Endothelial cell of umbilical vein (primary cell): ENCODE measurements at regions not wholly inside any gene's neighbourhood (a gene's known extent, or its start where the extent isn't known, plus 50 kb on each side); places are given as distances from the start of the nearest gene placed in this dataset.

Source experiments
- BruUV-seq: library from RNA; stranded (reverse); fragments of 400-500 nt; replicated peaks from 2 replicates; lab custom pipeline; 2021; lab: Mats Ljungman, UMichigan
- CTCF ChIA-PET: fragments of 300-600, 350-600 bp; sonication (Branson Sonifier 250); formaldehyde crosslinking; loops from one replicate; lab custom pipeline; 2021; ENCODE audit warnings: antibody characterized with exemption, inconsistent platforms; lab: Charles Lee
- POLR2A ChIA-PET: fragments of 300-600, 350-600 bp; sonication (Branson Sonifier 250); formaldehyde crosslinking; loops from one replicate; lab custom pipeline; 2021; ENCODE audit warnings: antibody characterized with exemption, inconsistent platforms; lab: Charles Lee
- DNase-seq: peaks from one replicate; pipeline ENCODE4 v3.0.0-alpha.2; 2011; ENCODE audit warnings: low read depth, low spot score
- FAIRE-seq: peaks from 2 replicates; lab custom pipeline; 2011; peaks lifted over from hg19 to GRCh38; lab: Jason Lieb, UNC
- H2AFZ ChIP-seq: 2 replicates; pipeline ENCODE4 v1.6.0; 2012; ENCODE audit warnings: low read depth, low read length, control low read depth, inconsistent platforms
- H3K27ac ChIP-seq: 2 replicates; pipeline ENCODE4 v1.5.1; 2011; ENCODE audit warnings: low read depth, mild to moderate bottlenecking, control low read depth, low read length, moderate library complexity; ENCODE audit not compliant: insufficient read depth
- H3K27me3 ChIP-seq, 2 experiments: 2 replicates each; pipeline versions ENCODE4 v1.6.0 to v1.6.1; 2011; ENCODE audit warnings: low read length in 2 of 2, mixed read lengths in 1 of 2; ENCODE audit not compliant: control insufficient read depth in 2 of 2, insufficient read depth in 2 of 2
- H3K36me3 ChIP-seq, 2 experiments: 2 replicates in 1 of 2; 3 replicates in 1 of 2; pipeline ENCODE4 v1.5.1; 2011; ENCODE audit warnings: low read length in 2 of 2, mild to moderate bottlenecking in 1 of 2, moderate library complexity in 1 of 2; ENCODE audit not compliant: control insufficient read depth in 2 of 2, insufficient read depth in 2 of 2; ENCODE audit errors: extremely low read depth in 1 of 2
- H3K4me1 ChIP-seq: 3 replicates; pipeline ENCODE4 v1.5.1; 2011; ENCODE audit warnings: mild to moderate bottlenecking, low read length; ENCODE audit not compliant: control insufficient read depth, insufficient read depth; ENCODE audit errors: extremely low read depth
- H3K4me2 ChIP-seq: 2 replicates; pipeline ENCODE4 v1.6.1; 2011; ENCODE audit warnings: low read length, control low read depth, mixed read lengths; ENCODE audit not compliant: insufficient read depth
- H3K4me3 ChIP-seq, 3 experiments: fragments of 200-600 bp in 1 of 3; sonication (generic), shearing (Covaris generic) in 1 of 3; replicated peaks in 1 of 3; 2 replicates each; pipeline ENCODE4 v1.5.1; 2011 to 2016; ENCODE audit warnings: control low read depth in 3 of 3, low read length in 3 of 3, mild to moderate bottlenecking in 2 of 3, inconsistent platforms in 1 of 3, low read depth in 1 of 3, moderate library complexity in 1 of 3; ENCODE audit not compliant: insufficient read depth in 1 of 3
- H3K79me2 ChIP-seq: 2 replicates; pipeline ENCODE4 v1.6.0; 2012; ENCODE audit warnings: low read length, inconsistent platforms; ENCODE audit not compliant: control insufficient read depth, insufficient read depth
- H3K9ac ChIP-seq: replicated peaks from 2 replicates; pipeline ENCODE3; 2011; ENCODE audit warnings: low read length, control low read depth; ENCODE audit not compliant: insufficient read depth; ENCODE audit errors: extremely low read depth
- H3K9me1 ChIP-seq: replicated peaks from 3 replicates; pipeline ENCODE4 v1.6.0; 2011; ENCODE audit warnings: mild to moderate bottlenecking, low read length; ENCODE audit not compliant: control insufficient read depth, insufficient read depth; ENCODE audit errors: extremely low read depth
- H3K9me3 ChIP-seq: replicated peaks from 2 replicates; pipeline ENCODE4 v1.5.1; 2012; ENCODE audit warnings: low read length, inconsistent platforms; ENCODE audit not compliant: control insufficient read depth, insufficient read depth
- H4K20me1 ChIP-seq: replicated peaks from 2 replicates; pipeline ENCODE3; 2011; ENCODE audit warnings: mild to moderate bottlenecking, low read length; ENCODE audit not compliant: control insufficient read depth, insufficient read depth; ENCODE audit errors: extremely low read depth
- EZH2 ChIP-seq: IDR thresholded peaks from 2 replicates; pipeline ENCODE4 v1.6.1; 2012; ENCODE audit warnings: borderline replicate concordance, low read depth, mild to moderate bottlenecking, moderate library complexity, low read length, inconsistent platforms; ENCODE audit not compliant: severe bottlenecking
- GATA2 ChIP-seq: IDR thresholded peaks from 2 replicates; pipeline ENCODE4 v1.7.0; 2011; ENCODE audit warnings: low read depth, mild to moderate bottlenecking, moderate library complexity, mixed read lengths, low read length; ENCODE audit not compliant: insufficient read length, insufficient read depth
- dilution Hi-C: fragments of 300-500 bp; cut with MboI; formaldehyde crosslinking; loops from one replicate; pipeline ENCODE4 v1.15.0; 2019; ENCODE audit warnings: low sequenced_read_pairs; ENCODE audit not compliant: extremely low pct_ligation_motif_present
- intact Hi-C: fragments of 100-400 bp; cut with micrococcal nuclease; formaldehyde crosslinking; loops from one replicate; pipeline ENCODE4 v1.10.0; 2022

GRCh38 chr18:44374966-44375365 is 305.7 kb upstream of the SETBP1 start:
- Histone ChIP-seq H3K4me2 (no peak overlapping the region), H3K36me3 (no peaks in the 10 kb centered on the region), H3K4me1 (no peaks in the 10 kb centered on the region), H4K20me1 (no peaks in the 10 kb centered on the region), H3K9ac (no peak overlapping the region), H2AFZ (no peak overlapping the region), H3K27me3 (no peaks in the 10 kb centered on the region), H3K4me3 (no peak overlapping the region), H3K79me2 (no peaks in the 10 kb centered on the region), H3K9me3 (no peaks in the 10 kb centered on the region), H3K9me1 (no peaks in the 10 kb centered on the region), H3K27ac (no peak overlapping the region)
- intact Hi-C loops, result no loop called here
- dilution Hi-C loops, result no loop called here
- DNase-seq (no peak), FAIRE-seq (no peak)
- CTCF ChIA-PET, result no interaction called here
- no peak for TF ChIP-seq GATA2
- POLR2A ChIA-PET, result no interaction called here
- BruUV-seq, result no TSS peak

DNA sequence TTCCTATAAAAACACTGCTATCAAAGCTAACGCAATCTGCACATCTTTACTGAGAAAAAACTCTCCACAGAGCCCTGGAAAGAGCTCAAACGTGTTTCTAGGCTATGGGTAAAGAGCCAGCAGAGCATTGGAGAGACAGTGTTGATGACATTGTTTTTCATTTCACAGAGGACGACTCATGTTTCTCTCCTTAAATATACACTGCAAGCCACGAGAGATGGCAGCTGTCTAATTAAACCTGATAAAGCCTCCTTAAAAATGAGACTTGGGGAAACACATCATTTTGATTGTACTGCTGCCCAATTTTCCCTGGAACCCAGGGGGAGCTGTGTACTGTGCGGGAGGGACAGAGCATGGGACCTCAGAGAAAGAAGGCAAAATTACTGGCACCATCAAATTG is 294.3 kb upstream of the SETBP1 start:
- Histone ChIP-seq H4K20me1 (no peaks in the 10 kb centered on the region), H3K27me3 (no peaks in the 10 kb centered on the region), H3K36me3 (no peaks in the 10 kb centered on the region), H3K27ac (no peak overlapping the region), H3K9me3 (no peaks in the 10 kb centered on the region), H2AFZ (no peak overlapping the region), H3K4me2 (no peak overlapping the region), H3K9ac (no peak overlapping the region), H3K9me1 (no peaks in the 10 kb centered on the region), H3K4me3 (no peak overlapping the region), H3K4me1 (no peaks in the 10 kb centered on the region), H3K79me2 (no peaks in the 10 kb centered on the region)
- TF ChIP-seq GATA2, result no peak
- TF ChIP-seq EZH2, result no peak
- CTCF ChIA-PET, result no interaction called here
- dilution Hi-C loops (no loop called here), intact Hi-C loops (no loop called here)
- DNase-seq (no peak), FAIRE-seq (no peak)
- POLR2A ChIA-PET, result no interaction called here
- no TSS peak for BruUV-seq
